ENCODE measurements at regions not wholly inside any gene's neighbourhood (a gene's known extent, or its start where the extent isn't known, plus 50 kb on each side); places are given as distances from the start of the nearest gene placed in this dataset.

DNA sequence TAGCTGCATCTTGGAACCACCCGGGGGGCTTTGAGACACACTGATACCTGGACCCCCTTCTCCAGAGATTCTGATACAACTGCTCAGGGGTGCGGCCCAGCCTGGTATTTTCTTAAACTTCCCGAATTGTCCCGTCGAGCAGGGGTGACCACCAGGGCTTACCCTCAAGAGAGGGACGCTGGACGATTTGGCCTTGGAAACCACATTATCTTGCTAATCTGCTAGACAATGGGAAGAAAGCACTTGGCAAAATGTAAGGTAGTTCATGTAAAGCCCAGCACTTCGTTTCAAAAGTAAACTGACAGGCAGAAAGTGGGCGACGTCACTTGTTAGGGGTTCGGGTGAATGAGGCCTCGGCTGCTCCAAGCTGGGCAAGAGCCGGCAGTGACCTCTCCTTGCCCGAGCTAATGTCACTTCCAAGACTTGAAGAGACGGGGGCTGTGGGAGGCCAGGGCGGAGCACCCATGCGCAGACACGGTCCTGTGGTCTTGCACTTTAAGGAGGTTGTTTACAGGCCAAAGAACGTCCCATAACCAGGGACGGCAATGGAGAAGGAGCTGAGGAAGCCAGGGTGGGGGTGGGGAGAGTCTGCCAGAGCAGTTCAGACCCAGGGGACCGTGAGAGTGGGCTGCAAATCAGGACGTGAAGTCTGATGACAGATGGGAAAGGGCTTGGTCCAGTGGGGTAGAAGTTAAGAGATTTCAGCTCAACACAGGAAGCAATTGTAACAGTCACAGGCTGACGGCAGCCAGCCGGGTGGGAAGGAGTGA lies 152.7 kb upstream of the GSE1 start:
- peak; percentile 72 for DNase-seq (ENCODE audit: low spot score)

DNA sequence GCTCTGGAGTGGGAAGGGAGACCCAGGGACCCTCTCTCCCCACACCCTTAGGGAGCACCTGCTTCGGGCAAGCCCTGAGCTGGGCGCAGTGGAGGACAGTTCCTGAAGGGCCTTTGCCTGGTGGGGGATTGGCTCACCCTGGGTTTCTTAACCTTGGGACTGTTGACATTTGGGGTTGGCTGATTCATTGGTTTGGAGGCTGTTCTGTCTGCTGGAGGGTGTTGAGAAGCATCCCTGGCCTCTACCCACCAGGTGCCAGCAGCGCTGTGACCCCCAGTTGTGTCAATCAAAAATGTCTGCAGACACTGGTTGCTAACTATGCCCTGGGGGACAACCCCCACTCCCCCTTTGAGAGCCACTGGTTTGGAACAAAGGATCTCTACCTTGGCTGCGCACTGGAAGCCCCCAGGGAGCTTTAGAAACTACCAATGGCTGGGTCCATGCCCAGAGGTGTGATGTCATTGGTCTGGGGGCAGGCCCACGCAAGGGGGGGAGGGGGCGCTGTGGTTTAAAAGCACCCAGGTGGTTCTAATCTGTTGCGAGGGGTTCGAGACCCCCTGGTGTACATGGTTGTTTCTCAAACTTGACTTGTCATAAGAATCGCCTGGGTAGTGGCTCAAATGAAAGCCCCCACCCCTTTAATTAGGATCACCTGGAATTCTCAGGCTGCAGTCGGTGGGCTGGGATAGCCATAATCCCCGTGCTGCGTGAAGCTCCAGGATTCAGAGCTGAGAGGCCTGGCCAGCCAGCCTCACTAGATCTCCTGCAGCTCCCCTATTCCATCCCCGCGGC lies 151.9 kb upstream of the GSE1 start:
- peak; percentile 86 for DNase-seq (ENCODE audit: low spot score)

- peak; percentile 83 for DNase-seq (ENCODE audit: low spot score)
These were observed 151.1 kb upstream of the GSE1 start for GRCh38 chr16:85461814-85462713.

GRCh38 chr16:85462714-85463611 lies 150.2 kb upstream of the GSE1 start:
- DNase-seq (ENCODE audit: low spot score): no peak

GRCh38 chr16:85463672-85464382 lies 149.3 kb upstream of the GSE1 start:
- no peak for DNase-seq (ENCODE audit: low spot score)

GRCh38 chr16:85464383-85465305 lies 148.5 kb upstream of the GSE1 start:
- no peak for DNase-seq (ENCODE audit: low spot score)

GRCh38 chr16:85465328-85466303 lies 147.5 kb upstream of the GSE1 start:
- DNase-seq (ENCODE audit: low spot score): no peak

DNA sequence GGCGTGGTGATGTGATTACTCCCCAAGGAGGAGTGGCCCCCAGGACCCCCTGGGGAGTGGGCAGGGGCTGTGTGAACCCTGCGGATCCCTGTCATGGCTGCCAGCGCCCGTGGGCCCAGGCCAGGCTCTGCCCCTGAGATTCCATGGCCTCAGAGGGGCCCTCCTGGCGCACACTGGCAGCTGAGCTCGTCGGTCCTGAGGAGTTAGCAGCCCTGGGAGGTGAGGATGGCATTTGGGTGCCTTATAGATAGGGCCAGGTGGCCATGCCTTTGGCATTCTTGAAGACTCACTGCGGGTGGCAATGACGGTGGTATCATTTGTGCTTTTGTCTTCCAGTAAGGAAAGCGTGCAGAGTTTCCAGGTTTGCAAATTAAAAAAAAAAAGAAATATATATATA lies 146.8 kb upstream of the GSE1 start:
- DNase-seq (ENCODE audit: low spot score): no peak

DNA sequence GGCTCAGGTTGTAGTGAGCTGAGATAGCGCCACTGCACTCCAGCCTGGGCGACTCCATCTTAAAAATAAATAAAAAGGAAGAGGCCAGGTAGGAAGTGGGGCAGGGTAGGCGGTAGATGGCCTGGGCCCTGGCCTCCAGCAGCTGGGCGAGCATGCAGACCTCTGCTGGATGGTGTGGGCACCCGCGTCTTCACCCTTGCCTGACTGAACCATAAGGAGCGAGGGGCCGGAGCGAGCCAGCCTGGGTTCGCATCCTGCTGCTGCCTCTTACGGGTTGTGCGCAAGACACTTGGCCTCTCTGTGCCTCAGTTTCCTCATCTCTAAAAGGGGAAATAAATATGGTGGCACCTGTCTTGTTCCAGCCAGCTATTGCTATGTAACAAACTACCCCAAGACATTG lies 146.1 kb upstream of the GSE1 start:
- DNase-seq (ENCODE audit: low spot score): no peak

DNA sequence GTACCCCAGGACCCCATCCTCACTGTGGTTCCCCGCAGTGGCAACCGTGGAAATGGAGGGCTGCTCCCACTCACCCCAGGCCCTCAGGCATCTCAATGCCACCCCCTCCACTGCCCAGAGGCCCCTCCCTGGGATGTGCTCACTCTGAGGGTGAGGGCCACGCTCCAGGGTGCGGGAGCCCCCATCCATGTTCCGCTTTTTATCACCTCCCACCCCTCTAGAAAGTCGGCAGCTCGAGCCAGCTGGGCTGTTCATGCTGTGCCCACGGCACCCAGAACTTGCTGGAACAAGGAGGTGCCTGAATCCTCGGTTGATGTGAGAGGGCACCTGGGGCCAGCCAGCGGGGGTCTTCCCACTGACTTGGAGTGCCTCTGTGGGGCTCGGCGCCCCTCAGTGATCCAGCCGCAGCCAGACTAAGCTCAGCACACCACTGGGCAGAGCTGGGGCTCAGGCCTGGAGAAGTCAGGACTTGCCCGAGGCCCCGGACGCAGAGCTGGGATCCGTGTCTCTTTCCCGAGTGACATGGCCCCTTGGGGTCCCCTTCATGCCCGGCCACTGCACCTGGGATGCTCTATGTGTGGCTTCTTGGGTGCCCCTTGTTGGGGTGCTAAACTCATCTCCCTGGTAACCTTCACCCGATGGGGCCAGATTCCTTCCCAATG lies 143.1 kb upstream of the GSE1 start:
- no peak for DNase-seq (ENCODE audit: low spot score)

DNA sequence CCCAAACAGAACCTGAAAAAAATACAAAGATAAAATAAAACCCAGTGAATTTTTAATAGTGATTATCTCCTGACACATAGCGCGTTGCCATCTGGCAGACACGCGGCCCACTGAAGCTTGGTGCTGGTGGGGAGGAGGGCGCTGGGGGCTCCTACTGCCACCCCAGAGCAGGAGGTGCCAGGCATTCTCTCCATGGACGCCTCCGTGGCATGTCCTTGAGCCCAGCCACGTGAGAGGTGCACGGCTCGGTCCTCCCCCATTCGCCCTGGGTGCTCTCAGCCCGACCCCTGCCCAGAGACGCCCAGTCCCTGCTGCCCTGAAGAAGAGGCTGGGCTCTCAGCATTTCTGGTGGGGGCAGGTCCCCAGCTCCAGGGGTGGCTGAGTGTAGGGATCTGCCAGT lies 142.2 kb upstream of the GSE1 start:
- no peak for DNase-seq (ENCODE audit: low spot score)

- DNase-seq (ENCODE audit: low spot score): no peak
These were observed 141.4 kb upstream of the GSE1 start for GRCh38 chr16:85471469-85472431.

DNA sequence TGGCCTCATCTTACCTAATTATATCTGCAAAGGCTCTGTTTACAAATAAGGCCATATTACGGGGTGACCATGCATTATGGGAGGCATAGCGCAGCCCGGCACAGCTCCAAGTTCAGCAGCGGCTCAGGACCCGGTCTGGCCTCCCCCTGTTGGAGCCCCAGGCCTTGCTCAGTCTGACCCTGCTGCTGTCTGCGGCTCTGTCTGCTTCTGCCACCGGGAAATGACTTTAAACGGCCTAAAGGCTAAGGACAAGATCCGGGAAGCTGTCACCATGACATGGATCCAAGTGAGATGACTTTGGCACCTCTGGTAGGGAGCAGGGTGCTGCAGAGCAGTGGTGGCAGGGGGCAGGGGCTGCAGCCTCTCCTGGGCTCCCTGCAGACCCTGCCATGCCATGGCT lies 140.6 kb upstream of the GSE1 start:
- no peak for DNase-seq (ENCODE audit: low spot score)

DNA sequence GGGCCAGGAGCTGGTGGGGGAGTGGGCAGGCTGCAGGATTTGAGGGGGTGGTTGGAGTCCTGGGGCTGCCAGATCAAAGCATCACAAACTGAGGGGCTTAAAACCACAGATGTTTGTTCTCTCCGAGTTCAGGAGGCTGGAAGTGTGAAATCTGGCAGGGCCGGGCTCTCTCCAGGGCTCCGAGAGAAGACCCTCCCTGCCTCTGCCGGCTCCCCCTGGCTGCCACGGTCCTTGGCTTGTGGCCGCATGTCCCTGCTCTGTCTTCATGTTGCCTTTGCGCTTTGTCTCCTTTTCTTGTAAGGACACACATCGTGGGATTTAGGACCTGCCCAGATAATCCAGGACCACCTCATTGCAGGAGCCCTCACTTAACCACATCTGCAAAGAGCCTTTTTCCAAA lies 139.8 kb upstream of the GSE1 start:
- DNase-seq (ENCODE audit: low spot score): no peak

GRCh38 chr16:85473909-85474620 lies 139.1 kb upstream of the GSE1 start:
- no peak for DNase-seq (ENCODE audit: low spot score)

DNA sequence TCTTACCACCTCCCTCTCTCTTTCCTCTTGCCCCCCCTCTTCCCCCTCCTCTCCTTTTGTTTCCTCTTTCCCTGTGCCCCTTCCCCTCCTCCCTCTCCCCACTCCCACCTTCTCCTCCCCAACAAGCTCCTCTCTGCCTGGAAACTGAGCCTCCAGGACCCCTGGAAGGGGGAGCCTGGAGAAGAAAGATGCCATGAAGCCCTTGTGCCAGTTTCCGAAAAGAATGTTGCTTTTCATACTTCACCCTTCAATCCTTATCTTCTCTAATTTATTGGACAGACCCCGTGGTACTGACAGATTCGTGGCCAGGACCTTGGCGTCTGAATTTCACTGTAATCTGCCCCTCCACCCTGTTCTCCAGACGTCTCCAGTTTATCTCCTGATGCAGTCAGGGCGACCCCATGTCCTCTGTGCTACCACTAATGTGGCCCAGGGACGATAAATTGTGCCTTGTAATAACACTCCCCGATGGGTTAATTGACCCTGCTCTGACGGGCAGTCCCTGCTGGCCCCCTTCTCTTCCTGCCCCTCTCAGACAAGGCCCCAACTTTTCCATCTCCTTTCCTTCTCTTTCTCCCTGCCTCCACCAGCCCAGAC lies 138.4 kb upstream of the GSE1 start:
- DNase-seq (ENCODE audit: low spot score): no peak

Data from D341Med (cell line).